DOHH2 (cell line): ENCODE measurements at regions not wholly inside any gene's neighbourhood (a gene's known extent, or its start where the extent isn't known, plus 50 kb on each side); places are given as distances from the start of the nearest gene placed in this dataset.

Source experiments
- EZH2phosphoT487 ChIP-seq: fragments of 200-600 bp; sonication (generic); IDR thresholded peaks from 2 replicates; pipeline ENCODE4 v1.6.1; 2017; ENCODE audit warnings: borderline replicate concordance, mild to moderate bottlenecking, antibody characterized with exemption, low read length, moderate library complexity, mixed read lengths
- TF ChIP-seq, protein P1 (sequence below): fragments of 200-600 bp; sonication (generic); IDR thresholded peaks from one replicate; pipeline ENCODE4 v1.5.1; 2014; ENCODE audit warnings: antibody characterized with exemption, mild to moderate bottlenecking, low read depth, low read length; ENCODE audit not compliant: poor library complexity, severe bottlenecking

DNA sequence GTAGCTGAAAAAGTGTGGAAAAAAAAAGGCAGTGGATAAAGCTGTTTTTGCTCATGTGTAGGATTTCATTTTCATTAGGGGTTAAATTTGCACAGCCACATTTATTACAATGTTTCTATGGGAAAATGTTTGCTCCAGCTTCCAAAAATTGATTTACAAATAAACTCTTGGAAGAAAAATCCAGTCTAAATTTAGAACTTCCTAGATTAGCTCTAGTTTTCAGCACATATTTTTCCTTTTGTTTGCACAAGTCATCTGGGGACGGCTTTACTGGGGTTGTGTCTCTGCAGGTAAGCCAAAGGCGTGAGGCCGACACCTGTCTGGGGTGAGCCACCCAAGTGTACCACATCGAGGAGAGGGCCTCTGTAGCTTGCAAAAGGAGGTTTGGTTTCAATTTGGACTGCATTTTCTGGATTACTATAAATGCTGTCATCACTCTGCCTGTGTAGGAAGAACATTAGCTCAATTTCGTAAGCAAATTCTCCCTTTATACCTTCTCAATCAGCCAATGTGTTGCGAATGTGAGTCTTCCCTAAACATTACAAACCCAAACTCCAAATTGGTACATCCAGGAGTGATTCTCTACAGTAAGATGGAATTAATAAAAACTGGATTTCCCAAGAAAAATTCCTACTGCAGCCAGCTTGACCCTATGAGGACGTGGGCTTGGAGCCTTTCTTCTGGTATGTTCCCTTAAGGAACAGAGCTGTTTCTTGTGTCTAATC, 89.5 kb upstream of the ZNF438 start:
- TF ChIP-seq, protein P1, sequence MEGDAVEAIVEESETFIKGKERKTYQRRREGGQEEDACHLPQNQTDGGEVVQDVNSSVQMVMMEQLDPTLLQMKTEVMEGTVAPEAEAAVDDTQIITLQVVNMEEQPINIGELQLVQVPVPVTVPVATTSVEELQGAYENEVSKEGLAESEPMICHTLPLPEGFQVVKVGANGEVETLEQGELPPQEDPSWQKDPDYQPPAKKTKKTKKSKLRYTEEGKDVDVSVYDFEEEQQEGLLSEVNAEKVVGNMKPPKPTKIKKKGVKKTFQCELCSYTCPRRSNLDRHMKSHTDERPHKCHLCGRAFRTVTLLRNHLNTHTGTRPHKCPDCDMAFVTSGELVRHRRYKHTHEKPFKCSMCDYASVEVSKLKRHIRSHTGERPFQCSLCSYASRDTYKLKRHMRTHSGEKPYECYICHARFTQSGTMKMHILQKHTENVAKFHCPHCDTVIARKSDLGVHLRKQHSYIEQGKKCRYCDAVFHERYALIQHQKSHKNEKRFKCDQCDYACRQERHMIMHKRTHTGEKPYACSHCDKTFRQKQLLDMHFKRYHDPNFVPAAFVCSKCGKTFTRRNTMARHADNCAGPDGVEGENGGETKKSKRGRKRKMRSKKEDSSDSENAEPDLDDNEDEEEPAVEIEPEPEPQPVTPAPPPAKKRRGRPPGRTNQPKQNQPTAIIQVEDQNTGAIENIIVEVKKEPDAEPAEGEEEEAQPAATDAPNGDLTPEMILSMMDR: no peak
- no peak for TF ChIP-seq EZH2phosphoT487
